ENCODE measurements at regions not wholly inside any gene's neighbourhood (a gene's known extent, or its start where the extent isn't known, plus 50 kb on each side); places are given as distances from the start of the nearest gene placed in this dataset.

GRCh38 chr3:72300621-72301020 is 515.7 kb upstream of the PROK2 start:
- TF ChIP-seq CTCF (conservative IDR thresholded peaks at IDR 0.05; ENCODE audit: low read depth in 2 of 2) (no peak), REST (IDR thresholded peaks at IDR 0.05; ENCODE audit: unreplicated experiment) (no peak), POLR2AphosphoS5 (IDR thresholded peaks at IDR 0.05; ENCODE audit: low read depth) (no peak), EZH2phosphoT487 (IDR thresholded peaks at IDR 0.05; ENCODE audit: unreplicated experiment) (no peak), EZH2 (IDR thresholded peaks at IDR 0.05; ENCODE audit: low read depth, unreplicated experiment) (no peak), ETS1 (IDR thresholded peaks at IDR 0.05) (no peak)
